ENCODE measurements at regions not wholly inside any gene's neighbourhood (a gene's known extent, or its start where the extent isn't known, plus 50 kb on each side); places are given as distances from the start of the nearest gene placed in this dataset.

DNA sequence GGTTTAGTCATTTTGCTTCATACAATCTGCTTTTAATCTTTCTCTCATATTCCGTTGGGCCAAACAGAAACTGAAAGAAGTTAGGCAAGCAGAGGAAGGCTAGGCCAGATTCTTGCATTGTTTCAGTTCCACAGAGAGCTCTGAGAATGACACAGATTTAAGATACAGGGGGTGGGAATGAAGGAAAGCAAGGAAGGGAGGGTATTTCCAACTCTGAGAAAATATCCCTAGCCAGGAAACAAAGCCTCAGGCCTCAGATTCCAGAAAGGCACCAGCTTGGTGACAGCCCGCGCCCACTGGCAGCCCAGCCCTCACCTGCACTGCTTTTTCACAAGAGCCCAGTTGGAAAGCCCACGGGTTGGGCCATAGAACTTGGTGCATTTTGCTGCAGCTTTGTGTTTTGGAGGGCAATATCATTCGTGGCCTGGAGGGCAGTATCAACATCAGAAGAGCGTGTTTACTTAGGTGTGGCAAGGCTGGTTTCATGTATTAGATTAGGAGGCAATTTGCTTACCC is 63.5 kb downstream of the ENC1 start:
- DNase-seq (ENCODE audit: low spot score): peak; percentile 28

GRCh38 chr5:74575741-74576538 is 64.6 kb downstream of the ENC1 start:
- peak; percentile 39 for DNase-seq (ENCODE audit: low spot score)

- DNase-seq (ENCODE audit: low spot score): no peak
These were observed 70.3 kb downstream of the ENC1 start for GRCh38 chr5:74570250-74570649.

- no peak for DNase-seq (ENCODE audit: low spot score)
These were observed 73.0 kb downstream of the ENC1 start for GRCh38 chr5:74567411-74567995.

DNA sequence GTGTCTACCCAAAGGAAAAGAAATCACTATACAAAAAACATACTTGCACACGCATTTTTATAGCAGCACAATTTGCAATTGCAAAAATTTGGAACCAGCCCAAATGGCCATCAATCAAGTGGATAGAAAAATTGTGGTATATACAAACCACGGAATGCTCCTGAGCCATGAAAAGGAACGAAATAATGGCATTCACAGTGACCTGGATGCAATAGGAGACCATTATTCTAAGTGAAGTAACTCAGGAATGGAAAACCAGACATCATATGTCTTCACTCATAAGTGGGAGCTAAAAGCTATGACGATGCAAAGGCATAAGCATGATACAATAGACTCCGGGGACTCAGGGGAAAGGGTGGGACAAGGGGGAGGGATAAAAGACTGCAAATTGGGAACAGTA is 78.4 kb downstream of the ENC1 start:
- no peak for DNase-seq (ENCODE audit: low spot score)

- DNase-seq (ENCODE audit: low spot score): no peak
These were observed 80.3 kb downstream of the ENC1 start for GRCh38 chr5:74560245-74560644.

DNA sequence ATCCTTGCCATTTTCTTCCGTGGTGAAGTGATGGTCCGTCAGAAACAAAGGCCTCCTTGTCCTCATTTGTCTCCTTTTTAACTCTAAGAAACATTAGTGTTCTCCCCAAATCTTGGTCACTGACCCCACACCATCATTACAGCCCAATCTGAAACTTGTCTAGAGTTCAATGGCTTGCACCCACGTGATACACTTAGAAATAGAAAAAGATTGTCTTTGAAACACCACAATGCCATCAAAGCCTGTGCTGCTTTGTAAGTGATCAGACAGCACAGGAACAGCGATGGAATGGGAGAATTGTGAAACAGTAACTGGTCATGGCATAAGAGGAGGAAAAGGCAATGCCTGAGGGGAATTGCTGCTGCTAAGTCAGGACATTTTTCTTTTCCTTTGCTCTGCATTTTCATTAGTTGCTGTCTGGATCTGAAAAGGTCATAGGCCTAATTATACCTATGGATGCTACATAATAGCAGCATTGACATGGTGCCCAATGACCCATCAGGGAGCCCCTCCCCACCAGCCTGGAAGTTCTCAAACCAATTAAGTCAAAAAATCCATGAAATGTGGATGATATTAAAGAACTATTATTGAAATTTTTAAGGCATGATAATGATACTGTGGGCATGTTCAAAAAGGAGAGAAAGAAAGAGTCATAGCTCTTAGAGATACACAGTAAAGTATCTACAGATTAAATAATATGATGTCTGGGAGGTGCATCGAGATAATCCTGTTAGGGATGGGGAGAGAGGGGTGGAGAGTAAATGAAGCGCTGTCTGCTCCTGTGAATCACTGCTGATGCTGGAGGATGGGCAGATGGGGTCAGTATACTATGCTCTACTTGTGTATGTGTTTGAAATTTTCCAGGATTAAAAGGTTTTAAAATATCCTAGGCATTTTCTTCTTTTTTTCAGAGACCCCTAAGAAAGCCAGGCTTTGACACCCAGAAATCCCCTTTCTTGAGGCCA is 83.6 kb downstream of the ENC1 start:
- no peak for DNase-seq (ENCODE audit: low spot score)

- no peak for DNase-seq (ENCODE audit: low spot score)
These were observed 84.5 kb downstream of the ENC1 start for GRCh38 chr5:74556006-74556405.

DNA sequence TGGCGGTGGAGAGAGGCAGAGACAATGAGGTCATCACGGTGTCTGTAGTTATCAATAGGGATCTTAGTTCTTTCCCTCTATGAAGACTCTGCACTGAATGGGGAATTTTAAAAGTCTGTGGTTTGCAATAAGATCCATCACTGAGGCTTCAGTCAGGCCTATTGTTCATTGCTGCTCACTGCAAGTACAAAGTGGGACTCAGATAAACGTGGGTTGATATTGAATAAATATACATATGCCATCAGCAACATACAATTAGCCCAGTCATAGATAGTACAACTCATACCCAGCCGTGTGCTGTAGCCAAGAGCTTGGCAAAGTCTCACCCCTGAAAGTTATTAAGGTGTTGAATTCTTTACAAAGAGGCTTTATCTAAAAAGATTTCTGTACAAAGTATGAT is 88.4 kb downstream of the ENC1 start:
- no peak for DNase-seq (ENCODE audit: low spot score)

- DNase-seq (ENCODE audit: low spot score): no peak
These were observed 89.6 kb downstream of the ENC1 start for GRCh38 chr5:74550927-74551326.

GRCh38 chr5:74549384-74549783 is 91.1 kb downstream of the ENC1 start:
- DNase-seq (ENCODE audit: low spot score): no peak

DNA sequence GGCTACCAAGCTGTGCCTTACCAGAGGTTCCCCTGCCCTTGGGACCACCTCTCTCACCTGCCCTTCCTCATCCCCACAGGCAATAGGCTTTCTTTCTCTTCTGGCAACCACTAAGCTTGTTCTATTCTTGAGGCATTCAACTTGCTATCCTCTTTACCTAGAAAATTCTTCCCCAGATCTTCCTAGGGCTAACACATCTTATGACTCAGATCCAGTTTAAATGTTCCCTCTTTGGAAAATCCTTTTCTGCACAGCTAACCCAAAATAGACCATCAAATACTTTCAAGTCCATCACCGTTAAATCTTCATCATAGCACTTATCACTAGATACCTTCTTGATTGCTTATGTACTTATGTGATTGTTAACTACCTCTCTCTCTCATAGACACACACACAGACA is 93.7 kb downstream of the ENC1 start:
- DNase-seq (ENCODE audit: low spot score): no peak

- DNase-seq (ENCODE audit: low spot score): no peak
These were observed 95.7 kb downstream of the ENC1 start for GRCh38 chr5:74544811-74545210.

DNA sequence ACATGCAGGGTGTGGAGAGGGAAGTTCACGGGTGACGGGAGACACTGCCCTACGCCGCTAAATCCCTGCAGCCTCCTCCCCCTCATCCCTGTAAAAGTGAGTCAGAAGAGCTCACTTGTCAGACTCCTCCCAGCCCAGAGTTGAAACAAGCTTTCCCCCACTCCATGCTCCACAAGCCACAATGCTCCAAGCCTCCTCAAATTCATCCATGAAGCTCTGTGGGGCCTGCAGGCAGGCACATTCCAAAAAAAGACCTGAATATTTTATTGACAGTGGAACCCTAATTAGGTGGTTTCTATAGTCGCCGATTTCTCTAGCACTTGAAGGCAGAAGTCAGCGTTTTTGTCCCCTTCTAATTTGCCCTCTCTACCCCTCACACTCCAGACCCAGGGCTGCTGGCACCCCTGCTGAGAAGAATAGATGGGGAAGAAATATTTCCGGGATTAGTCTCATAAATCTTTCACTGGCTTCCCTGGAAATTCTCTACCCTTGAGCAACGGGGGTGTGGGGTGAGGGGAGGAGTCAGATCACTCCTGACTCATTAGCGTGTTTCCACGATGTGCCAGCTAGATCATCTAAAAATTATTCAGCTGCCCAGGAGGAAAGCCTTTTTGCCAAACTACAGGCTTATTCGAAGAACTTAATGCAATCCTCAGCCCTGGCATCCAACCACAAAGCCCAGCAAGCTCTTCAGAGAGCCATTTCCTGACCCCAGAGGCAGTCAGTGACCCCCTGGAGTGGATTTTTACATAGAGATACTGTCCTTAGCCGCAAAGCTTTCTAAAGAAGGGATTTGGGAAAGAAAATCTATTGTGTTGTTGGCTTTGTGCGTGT is 97.1 kb downstream of the ENC1 start:
- peak; percentile 50 for DNase-seq (ENCODE audit: low spot score)

DNA sequence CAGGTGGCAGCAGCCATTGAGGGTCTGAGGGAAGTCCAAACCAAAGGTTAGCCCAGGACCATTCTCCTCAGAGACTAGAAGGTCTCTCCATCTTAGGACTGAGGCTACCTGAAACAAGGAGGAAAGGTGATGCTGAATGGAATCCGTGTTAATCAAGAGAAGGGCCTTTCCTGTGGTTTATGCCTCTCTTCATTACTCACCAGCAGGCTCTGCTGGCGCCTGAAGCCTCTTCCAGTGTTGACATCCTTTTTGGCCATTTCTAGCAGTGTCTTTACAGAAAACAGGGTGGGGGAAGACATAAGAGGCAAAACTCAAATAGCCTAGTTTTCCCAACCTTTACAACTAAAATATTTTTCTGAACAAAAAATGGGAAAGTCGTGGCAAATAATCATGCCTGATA is 98.0 kb downstream of the ENC1 start:
- no peak for DNase-seq (ENCODE audit: low spot score)

- no peak for DNase-seq (ENCODE audit: low spot score)
These were observed 99.1 kb downstream of the ENC1 start for GRCh38 chr5:74541381-74541781.

- no peak for DNase-seq (ENCODE audit: low spot score)
These were observed 99.9 kb downstream of the ENC1 start for GRCh38 chr5:74540622-74541021.

GRCh38 chr5:74539986-74540385 is 100.5 kb downstream of the ENC1 start:
- DNase-seq (ENCODE audit: low spot score): no peak

DNA sequence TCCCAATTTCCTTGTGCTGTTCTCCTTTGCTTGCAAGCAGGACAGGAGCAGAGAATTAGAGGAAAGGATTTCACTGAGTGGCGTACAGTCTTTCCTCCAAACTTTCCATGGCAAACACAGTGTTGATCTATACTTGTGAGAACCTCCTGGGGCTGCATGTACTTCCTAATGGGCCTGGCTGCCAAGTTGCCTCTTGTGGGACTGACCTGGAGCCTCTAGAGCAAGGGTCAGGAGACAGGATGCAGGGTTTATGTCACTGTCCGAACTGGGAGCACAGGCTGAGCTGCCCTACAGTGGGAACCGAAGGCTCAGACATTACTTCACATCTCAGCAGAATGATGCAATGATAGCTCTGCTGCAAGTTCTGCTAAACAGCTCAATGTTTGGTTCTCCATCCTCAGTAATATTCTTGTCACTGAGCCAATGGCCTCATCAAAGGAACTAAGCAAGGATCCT is 102.3 kb downstream of the ENC1 start:
- peak; percentile 37 for DNase-seq (ENCODE audit: low spot score)

GRCh38 chr5:74536658-74537057 is 103.9 kb downstream of the ENC1 start:
- DNase-seq (ENCODE audit: low spot score): no peak

- no peak for DNase-seq (ENCODE audit: low spot score)
These were observed 104.6 kb downstream of the ENC1 start for GRCh38 chr5:74535926-74536325.

All from AG08396 (cell line).